ENCODE measurements at regions not wholly inside any gene's neighbourhood (a gene's known extent, or its start where the extent isn't known, plus 50 kb on each side); places are given as distances from the start of the nearest gene placed in this dataset.

DNA sequence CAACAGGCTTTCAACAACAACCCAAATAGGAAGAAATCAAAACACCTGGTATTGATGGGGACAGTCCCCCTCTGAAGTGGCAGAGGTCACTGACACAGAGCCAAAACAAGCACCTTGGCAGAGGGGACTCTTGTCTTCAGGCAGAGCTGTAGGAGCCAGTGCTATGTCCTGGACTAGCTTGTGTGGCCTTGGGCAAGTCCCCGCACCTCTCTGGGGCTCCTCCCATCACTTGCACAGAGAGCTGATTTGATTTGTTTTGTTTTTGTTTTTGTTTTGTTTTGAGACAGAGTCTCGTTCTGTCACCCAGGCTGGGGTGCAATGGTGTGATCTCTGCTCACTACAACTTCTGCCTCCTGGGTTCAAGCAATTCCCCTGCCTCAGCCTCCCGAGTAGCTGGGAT, 100.8 kb downstream of the C9orf50 start:
- 85% methylated on average over 3 of the region's 3 CpGs for WGBS
- no peak overlapping the region for H3K27ac ChIP-seq (ENCODE audit: low read length)
- no peaks in the 10 kb centered on the region for H3K4me1 ChIP-seq (ENCODE audit: control insufficient read depth, insufficient read depth, low read length)
- intact Hi-C loops (cut with DNase I) = no loop called here
- H3K4me3 ChIP-seq (ENCODE audit: low read length) = no peak overlapping the region
- ATAC-seq (no peak), DNase-seq (no peak)
- no peaks in the 10 kb centered on the region for H3K9me3 ChIP-seq (ENCODE audit: control insufficient read depth, low read length)
- no peaks in the 10 kb centered on the region for H3K27me3 ChIP-seq (ENCODE audit: control insufficient read depth, insufficient read depth)

GRCh38 chr9:129518074-129518473, 102.8 kb downstream of the C9orf50 start:
- ATAC-seq = no peak

GRCh38 chr9:129517006-129517405, 103.9 kb downstream of the C9orf50 start:
- Histone ChIP-seq H3K9me3 (ENCODE audit: control insufficient read depth, low read length) (no peaks in the 10 kb centered on the region), H3K27ac (ENCODE audit: low read length) (no peak overlapping the region), H3K4me1 (ENCODE audit: control insufficient read depth, insufficient read depth, low read length) (no peaks in the 10 kb centered on the region), H3K27me3 (ENCODE audit: control insufficient read depth, insufficient read depth) (no peaks in the 10 kb centered on the region), H3K4me3 (ENCODE audit: low read length) (no peak overlapping the region)
- intact Hi-C loops (cut with DNase I) = no loop called here
- DNase-seq (no peak), ATAC-seq (no peak)
- 90% methylated on average over 7 of the region's 7 CpGs for WGBS

More at GRCh38 chr9:129518074-129518473, 102.8 kb downstream of the C9orf50 start:
- intact Hi-C loops (cut with DNase I) = no loop called here
- Histone ChIP-seq H3K27ac (ENCODE audit: low read length) (no peak overlapping the region), H3K4me1 (ENCODE audit: control insufficient read depth, insufficient read depth, low read length) (no peaks in the 10 kb centered on the region), H3K4me3 (ENCODE audit: low read length) (no peak overlapping the region), H3K27me3 (ENCODE audit: control insufficient read depth, insufficient read depth) (no peaks in the 10 kb centered on the region), H3K9me3 (ENCODE audit: control insufficient read depth, low read length) (no peaks in the 10 kb centered on the region)
- DNase-seq = no peak

DNA sequence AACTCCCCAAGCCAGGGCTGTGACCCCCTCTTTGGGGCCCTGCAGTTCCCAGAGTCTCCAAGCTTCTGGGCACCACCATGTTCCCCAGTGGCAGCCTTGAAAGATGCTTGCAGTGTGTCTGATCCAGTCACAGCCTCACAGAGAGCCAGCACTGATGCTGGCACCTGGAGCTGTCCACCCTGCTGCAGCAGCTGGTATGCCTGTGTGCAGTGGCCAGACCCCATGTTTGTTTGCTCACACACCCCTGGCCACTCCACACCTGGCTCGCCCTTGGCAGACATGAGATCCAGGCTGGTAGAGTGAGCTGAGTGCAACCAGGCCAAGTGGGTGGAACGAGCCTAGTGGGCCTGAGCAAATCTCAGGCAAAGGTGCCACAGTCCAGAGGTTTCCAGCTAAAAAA, 106.0 kb downstream of the C9orf50 start:
- no peak for ATAC-seq

GRCh38 chr9:129514497-129514867, 106.4 kb downstream of the C9orf50 start:
- Histone ChIP-seq H3K4me3 (ENCODE audit: low read length) (no peak overlapping the region), H3K27me3 (ENCODE audit: control insufficient read depth, insufficient read depth) (no peaks in the 10 kb centered on the region), H3K4me1 (ENCODE audit: control insufficient read depth, insufficient read depth, low read length) (no peaks in the 10 kb centered on the region), H3K9me3 (ENCODE audit: control insufficient read depth, low read length) (no peaks in the 10 kb centered on the region), H3K27ac (ENCODE audit: low read length) (no peak overlapping the region)
- WGBS = 83% methylated on average over 3 of the region's 3 CpGs
- intact Hi-C loops (cut with DNase I) = no loop called here
- no peak for DNase-seq
- no peak for ATAC-seq

More for the DNA sequence above, 106.0 kb downstream of the C9orf50 start:
- Histone ChIP-seq H3K4me1 (ENCODE audit: control insufficient read depth, insufficient read depth, low read length) (no peaks in the 10 kb centered on the region), H3K27me3 (ENCODE audit: control insufficient read depth, insufficient read depth) (no peaks in the 10 kb centered on the region), H3K4me3 (ENCODE audit: low read length) (no peak overlapping the region), H3K9me3 (ENCODE audit: control insufficient read depth, low read length) (no peaks in the 10 kb centered on the region), H3K27ac (ENCODE audit: low read length) (no peak overlapping the region)
- WGBS = 79% methylated on average over 2 of the region's 2 CpGs
- intact Hi-C loops (cut with DNase I) = no loop called here
- DNase-seq = no peak

- Histone ChIP-seq H3K4me3 (ENCODE audit: low read length) (no peak overlapping the region), H3K27me3 (ENCODE audit: control insufficient read depth, insufficient read depth) (no peaks in the 10 kb centered on the region), H3K4me1 (ENCODE audit: control insufficient read depth, insufficient read depth, low read length) (no peaks in the 10 kb centered on the region), H3K9me3 (ENCODE audit: control insufficient read depth, low read length) (no peaks in the 10 kb centered on the region), H3K27ac (ENCODE audit: low read length) (no peak overlapping the region)
- 93% methylated on average over 7 of the region's 7 CpGs for WGBS
- intact Hi-C loops (cut with DNase I) = no loop called here
- no peak for DNase-seq
- ATAC-seq = peak in 1 of 2 donors; percentile 29
Observed at GRCh38 chr9:129513856-129514496, 106.9 kb downstream of the C9orf50 start.

DNA sequence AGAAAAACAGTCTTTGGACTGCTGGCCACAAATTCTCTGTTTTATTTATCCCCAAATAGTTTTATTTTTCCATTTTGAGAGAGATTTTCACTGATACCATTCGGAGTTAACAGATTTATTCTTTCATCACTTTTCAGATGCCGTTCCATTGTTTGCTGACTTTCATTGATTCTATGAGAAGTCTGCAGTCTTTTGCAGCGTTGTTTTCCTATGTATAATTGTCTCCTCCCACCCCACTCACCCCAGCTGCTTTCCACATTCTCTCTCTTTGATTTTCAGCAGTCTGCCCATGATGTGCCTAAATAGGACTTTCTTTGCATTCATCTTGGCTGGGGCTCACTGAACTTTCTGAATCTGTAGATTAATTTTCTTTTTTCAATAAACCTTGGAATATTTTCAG, 107.6 kb downstream of the C9orf50 start:
- H3K27ac ChIP-seq (ENCODE audit: low read length) = no peak overlapping the region
- 81% methylated on average over 3 of the region's 3 CpGs for WGBS
- H3K4me1 ChIP-seq (ENCODE audit: control insufficient read depth, insufficient read depth, low read length) = no peaks in the 10 kb centered on the region
- H3K4me3 ChIP-seq (ENCODE audit: low read length) = no peak overlapping the region
- no peak for ATAC-seq
- H3K27me3 ChIP-seq (ENCODE audit: control insufficient read depth, insufficient read depth) = no peaks in the 10 kb centered on the region
- no peaks in the 10 kb centered on the region for H3K9me3 ChIP-seq (ENCODE audit: control insufficient read depth, low read length)
- intact Hi-C loops (cut with DNase I) = no loop called here
- no peak for DNase-seq

- intact Hi-C loops (cut with DNase I) = no loop called here
- Histone ChIP-seq H3K27me3 (ENCODE audit: control insufficient read depth, insufficient read depth) (no peaks in the 10 kb centered on the region), H3K4me3 (ENCODE audit: low read length) (no peak overlapping the region), H3K9me3 (ENCODE audit: control insufficient read depth, low read length) (no peaks in the 10 kb centered on the region), H3K27ac (ENCODE audit: low read length) (no peak overlapping the region), H3K4me1 (ENCODE audit: control insufficient read depth, insufficient read depth, low read length) (no peaks in the 10 kb centered on the region)
- DNase-seq (no peak), ATAC-seq (no peak)
- 74% methylated on average over 9 of the region's 9 CpGs for whole genome bisulfite sequencing
Observed at GRCh38 chr9:129511285-129511900, 109.5 kb downstream of the C9orf50 start.

DNA sequence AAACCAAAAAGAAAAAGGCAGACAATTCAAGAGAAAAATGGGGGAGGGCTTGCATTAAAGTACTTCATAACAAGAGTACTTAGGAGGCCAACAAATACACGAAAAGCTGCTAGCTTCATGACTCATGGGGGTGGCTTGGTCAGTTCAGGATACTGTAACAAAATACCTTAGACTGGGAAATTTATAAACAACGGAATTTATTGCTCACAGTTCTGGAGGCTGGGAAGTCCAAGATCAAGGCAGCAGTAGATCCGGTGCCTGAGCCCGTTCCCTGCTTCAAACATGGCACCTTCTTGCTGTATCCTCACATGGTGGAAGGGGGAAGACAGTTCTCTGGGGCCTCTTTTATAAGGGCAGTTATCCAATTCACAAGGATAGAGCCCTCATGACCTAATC, 111.4 kb downstream of the C9orf50 start:
- WGBS = 81% methylated on average over 4 of the region's 4 CpGs
- Histone ChIP-seq H3K27me3 (ENCODE audit: control insufficient read depth, insufficient read depth) (no peaks in the 10 kb centered on the region), H3K4me1 (ENCODE audit: control insufficient read depth, insufficient read depth, low read length) (no peaks in the 10 kb centered on the region), H3K27ac (ENCODE audit: low read length) (no peak overlapping the region), H3K4me3 (ENCODE audit: low read length) (no peak overlapping the region), H3K9me3 (ENCODE audit: control insufficient read depth, low read length) (no peaks in the 10 kb centered on the region)
- ATAC-seq (no peak), DNase-seq (no peak)
- intact Hi-C loops (cut with DNase I) = loop anchor here in 2 of 4 donors (10.0 kb wide), 2 partner anchors 45 to 55 kb away; no protein-coding TSS in a partner anchor

DNA sequence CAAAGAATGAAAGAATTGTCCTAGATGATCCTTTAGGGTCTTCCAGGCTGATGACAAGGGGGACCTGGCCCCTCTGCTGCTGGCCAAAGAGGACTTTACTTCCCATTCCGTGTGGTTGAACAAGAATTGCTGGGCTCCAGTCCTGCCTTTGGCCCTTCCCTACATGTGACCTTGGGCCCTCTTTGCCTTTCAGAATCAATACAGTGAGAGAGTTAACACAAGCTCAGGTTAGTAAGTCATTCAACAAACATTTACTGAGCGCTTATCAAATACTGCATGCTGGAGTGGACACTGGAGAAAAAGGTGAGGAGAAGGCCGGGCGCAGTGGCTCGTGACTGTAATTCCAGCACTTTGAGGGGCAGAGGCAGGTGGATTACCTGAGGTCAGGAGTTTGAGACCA, 113.1 kb downstream of the C9orf50 start:
- Histone ChIP-seq H3K9me3 (ENCODE audit: control insufficient read depth, low read length) (no peaks in the 10 kb centered on the region), H3K4me1 (ENCODE audit: control insufficient read depth, insufficient read depth, low read length) (no peaks in the 10 kb centered on the region), H3K4me3 (ENCODE audit: low read length) (no peak overlapping the region), H3K27ac (ENCODE audit: low read length) (no peak overlapping the region), H3K27me3 (ENCODE audit: control insufficient read depth, insufficient read depth) (no peaks in the 10 kb centered on the region)
- 91% methylated on average over 5 of the region's 5 CpGs for WGBS
- ATAC-seq (no peak), DNase-seq (no peak)
- intact Hi-C loops (cut with DNase I) = loop anchor here in 2 of 4 donors (10.0 kb wide), 2 partner anchors 47 to 57 kb away; no protein-coding TSS in a partner anchor

GRCh38 chr9:129506892-129507291, 114.0 kb downstream of the C9orf50 start:
- DNase-seq = no peak
- no peaks in the 10 kb centered on the region for H3K4me1 ChIP-seq (ENCODE audit: control insufficient read depth, insufficient read depth, low read length)
- 51% methylated on average over 6 of the region's 6 CpGs for WGBS
- H3K27me3 ChIP-seq (ENCODE audit: control insufficient read depth, insufficient read depth) = no peaks in the 10 kb centered on the region
- H3K9me3 ChIP-seq (ENCODE audit: control insufficient read depth, low read length) = no peaks in the 10 kb centered on the region
- peak; percentile 54 to 61 for ATAC-seq
- no peak overlapping the region for H3K27ac ChIP-seq (ENCODE audit: low read length)
- intact Hi-C loops (cut with DNase I) = loop anchor here in 2 of 4 donors (10.0 kb wide), 2 partner anchors 48 to 58 kb away; no protein-coding TSS in a partner anchor
- H3K4me3 ChIP-seq (ENCODE audit: low read length) = no peak overlapping the region

All from right cardiac atrium (tissue), 5 donors.